ENCODE measurements at regions not wholly inside any gene's neighbourhood (a gene's known extent, or its start where the extent isn't known, plus 50 kb on each side); places are given as distances from the start of the nearest gene placed in this dataset.

DNA sequence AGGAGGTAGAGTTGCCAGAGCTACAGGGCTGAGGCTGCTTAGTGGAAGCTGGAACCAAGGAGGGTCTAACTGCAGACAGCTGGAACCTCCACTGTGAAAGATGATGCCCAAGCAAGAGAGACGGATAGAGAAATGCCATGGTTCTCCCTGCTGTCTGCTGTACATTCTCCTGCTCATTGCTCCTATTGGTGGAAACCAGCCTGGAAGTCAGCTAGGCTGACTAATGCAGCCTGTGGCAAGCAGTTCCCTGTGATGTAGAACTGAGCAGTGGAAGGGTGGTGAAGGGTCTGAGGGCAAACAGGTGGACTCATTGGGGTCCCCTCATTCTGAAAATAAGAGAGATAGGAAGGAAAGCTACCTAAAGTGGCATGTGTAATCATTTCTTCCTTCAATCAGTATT is 563.6 kb downstream of the SLC4A3 start:
- TF ChIP-seq, protein P1, sequence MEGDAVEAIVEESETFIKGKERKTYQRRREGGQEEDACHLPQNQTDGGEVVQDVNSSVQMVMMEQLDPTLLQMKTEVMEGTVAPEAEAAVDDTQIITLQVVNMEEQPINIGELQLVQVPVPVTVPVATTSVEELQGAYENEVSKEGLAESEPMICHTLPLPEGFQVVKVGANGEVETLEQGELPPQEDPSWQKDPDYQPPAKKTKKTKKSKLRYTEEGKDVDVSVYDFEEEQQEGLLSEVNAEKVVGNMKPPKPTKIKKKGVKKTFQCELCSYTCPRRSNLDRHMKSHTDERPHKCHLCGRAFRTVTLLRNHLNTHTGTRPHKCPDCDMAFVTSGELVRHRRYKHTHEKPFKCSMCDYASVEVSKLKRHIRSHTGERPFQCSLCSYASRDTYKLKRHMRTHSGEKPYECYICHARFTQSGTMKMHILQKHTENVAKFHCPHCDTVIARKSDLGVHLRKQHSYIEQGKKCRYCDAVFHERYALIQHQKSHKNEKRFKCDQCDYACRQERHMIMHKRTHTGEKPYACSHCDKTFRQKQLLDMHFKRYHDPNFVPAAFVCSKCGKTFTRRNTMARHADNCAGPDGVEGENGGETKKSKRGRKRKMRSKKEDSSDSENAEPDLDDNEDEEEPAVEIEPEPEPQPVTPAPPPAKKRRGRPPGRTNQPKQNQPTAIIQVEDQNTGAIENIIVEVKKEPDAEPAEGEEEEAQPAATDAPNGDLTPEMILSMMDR (IDR thresholded peaks at IDR 0.05) = no peak
- TF ChIP-seq POLR2A (IDR thresholded peaks at IDR 0.05) = no peak
